GM19372 (cell line): ENCODE measurements at regions not wholly inside any gene's neighbourhood (a gene's known extent, or its start where the extent isn't known, plus 50 kb on each side); places are given as distances from the start of the nearest gene placed in this dataset.
"Not testable (repeated sequence)": the region's sequence is repeated elsewhere in the genome, so short reads cannot be mapped to it uniquely, and the experiment has no call there.

Source experiments
- ATAC-seq: cut with Tn5 transposase; IDR thresholded peaks from one replicate; pipeline ENCODE4 v1.9.1; 2021; ENCODE audit warnings: mild to moderate bottlenecking, low read depth, moderate library complexity; ENCODE audit not compliant: unreplicated experiment

DNA sequence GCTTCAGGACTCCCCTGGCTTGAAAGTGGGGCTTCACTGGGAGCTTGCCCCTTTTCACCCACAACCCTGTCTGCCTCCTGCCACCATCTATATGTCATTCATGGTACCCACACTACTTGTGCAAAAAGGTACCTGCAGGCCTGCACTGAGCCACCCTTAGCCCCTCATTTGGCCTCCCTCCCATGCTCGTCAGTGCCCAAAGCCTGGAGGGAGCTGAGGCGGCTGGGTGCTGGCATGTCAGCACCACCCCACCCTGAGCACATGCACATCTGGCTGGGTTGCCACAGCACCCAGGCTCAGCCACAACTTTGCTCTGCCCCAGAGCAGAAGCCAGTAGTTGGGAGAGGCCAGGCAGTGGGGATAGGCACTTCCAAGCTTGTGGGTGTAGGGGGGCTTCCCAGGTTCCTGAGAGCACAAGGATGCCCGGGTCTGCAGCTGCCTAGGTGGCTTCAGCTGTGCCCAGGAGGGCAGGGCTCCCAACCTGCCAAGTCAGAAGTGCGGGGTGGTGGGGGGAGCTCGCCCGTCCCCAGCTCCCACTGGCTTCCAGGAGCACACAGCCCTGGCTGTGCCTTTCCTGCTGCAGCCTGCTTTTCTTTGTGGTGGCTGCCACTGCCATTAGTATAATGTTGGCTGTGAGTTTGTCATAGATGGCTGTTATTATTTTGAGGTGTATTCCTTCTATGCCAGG lies 1054.6 kb upstream of the EPHA6 start:
- ATAC-seq = no peak

DNA sequence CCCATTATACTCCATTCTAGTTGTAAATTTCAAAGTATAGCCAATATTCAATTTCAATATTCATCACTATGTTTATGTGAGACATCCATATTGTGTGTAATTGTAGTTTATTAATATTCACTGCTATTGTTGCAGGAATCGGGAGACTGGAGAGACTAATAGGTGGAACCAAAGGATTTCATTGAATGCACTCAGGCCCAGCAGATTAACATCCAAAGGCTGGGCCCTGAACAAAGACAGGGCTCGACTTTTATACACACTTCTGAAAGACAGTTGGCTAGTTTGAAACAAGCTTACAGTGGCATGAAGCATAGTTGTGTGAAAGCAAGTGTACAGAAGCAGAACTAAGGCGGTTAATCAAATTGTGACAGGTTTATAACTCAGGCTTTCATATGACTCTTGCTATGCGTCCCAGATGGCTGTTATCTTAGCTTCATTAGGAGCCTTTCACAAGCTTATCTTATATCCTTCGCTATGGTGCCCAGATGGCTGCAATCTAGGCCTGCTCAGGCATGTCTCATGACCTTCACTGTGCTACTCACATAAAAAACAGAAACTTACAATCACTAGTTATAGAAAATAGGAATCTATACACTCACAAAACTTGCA lies 1038.8 kb upstream of the EPHA6 start:
- no peak for ATAC-seq

DNA sequence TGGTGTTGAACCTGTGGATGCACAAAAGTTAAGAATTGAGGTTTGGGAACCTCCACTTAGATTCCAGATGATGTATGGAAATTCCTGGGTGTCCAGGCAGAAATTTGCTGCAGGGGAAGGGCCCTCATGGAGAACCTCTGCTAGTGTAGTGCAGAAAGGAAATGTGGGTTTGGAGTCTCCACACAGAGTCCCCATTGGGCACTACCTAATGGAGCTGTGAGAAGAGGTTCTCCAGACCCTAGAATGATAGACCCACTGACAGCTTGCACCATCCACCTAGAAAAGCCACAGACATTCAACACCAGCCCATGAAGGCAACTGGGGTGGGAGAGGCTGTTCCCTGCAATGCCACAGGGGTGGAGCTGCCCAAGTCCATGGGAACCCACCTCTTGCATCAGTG lies 1032.8 kb upstream of the EPHA6 start:
- no peak for ATAC-seq

DNA sequence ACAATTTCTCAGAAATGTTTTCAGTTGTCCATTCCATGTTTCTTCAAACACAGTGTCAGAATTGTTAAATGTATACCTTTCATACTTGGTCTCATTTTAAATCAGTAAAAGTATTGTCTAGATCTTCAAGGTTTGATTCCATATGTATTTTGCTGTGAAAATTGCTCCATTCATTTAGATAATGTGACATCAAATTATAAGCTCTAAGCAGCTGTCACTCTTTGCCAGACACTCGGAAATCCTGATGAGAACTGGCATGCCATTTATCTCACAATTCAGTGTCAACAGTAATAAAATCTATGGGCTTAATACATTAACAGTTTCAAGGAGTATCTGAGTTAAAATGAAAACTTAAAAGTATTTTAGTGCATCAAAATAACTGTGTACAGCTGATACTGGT lies 1025.3 kb upstream of the EPHA6 start:
- ATAC-seq = no peak

DNA sequence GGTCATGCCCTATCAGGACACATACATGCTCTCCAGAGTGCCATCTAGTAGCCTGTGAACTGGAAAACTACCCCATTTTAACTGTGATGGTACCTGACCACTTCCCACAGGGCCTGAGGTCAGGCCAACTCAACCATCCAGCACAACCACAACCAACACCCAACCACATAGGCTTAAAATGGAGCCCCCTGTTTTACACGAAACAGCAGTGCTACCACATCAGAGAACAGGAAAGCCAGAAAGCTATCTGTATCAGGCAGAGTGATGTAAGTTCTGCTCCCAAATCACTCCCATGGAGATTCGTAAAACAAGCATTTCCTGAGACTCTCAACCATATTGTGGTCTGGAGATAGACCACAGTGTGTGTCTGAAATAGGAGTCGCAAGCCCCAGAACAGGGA lies 1017.3 kb upstream of the EPHA6 start:
- ATAC-seq = no peak

DNA sequence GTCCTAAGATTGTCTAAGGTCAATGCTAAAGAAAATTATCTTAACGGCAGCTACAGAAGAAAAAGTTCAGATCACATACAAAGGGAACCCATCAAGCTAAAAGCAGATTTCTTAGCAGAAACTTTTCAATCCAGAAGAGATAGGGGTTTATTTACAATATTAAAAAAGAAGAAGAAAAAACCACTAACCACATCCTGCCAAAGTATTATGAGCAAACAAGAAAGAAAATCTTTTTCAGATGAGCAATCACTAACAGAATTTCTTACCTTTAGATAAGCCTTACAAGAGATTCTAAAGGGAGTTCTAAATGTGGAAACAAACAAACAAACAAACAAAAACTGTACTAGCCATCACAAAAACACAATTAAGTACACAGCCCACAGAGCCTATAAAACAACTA lies 1015.8 kb upstream of the EPHA6 start:
- no peak for ATAC-seq

DNA sequence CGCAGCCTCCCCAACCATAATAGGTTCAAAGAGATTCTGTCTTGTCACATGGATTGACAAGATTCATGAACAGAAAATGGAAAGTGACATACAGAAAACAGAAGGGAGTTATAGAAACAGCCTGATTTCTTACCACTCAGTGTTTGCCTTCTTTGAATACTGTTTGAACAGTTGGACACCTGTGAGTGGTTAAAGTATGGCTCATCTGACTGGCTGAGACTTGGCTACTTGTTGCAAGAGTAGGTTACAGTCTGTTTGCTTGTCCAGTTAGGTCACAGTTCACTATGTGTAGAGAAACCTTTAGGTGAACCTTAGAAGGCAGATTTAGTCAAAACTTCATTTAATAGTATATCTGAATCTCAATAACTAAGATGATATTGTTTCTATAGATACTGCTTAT lies 1003.9 kb upstream of the EPHA6 start:
- no peak for ATAC-seq

DNA sequence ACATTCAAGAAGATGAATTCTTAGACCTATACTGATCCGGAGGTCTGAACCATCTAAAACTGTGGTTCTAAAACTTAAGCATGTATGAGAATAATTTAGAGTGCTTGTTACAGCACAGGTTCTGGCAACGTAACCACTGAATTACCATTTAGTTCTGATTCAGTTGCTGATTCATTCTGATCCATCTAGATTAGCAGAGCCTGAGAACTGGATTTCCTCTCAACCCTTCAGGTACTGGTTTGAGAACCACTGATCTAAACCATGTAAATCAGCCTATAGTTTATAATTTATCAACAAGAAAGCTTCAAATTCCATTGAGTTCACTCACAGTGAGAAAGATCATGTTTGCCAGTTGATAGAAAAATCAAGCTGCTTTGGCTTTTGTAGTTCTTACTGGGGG lies 1001.1 kb upstream of the EPHA6 start:
- no peak for ATAC-seq

DNA sequence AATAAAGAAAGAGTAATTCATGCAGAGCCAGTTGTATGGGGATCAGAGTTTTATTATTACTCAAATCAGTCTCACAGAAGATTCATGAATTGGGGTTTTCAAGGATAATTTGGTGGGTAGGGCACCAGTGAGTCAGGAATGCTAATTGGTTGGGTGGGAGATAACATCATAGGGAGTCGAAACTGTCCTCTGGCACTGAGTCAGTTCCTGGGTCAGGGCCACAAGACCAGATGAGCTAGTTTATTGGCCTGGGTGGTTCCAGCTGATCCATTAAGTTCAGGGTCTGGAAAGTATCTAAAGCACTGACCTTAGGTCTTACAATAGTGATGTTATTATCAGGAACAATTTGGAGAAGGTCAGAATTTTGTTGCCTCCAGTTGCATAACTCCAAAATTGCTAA lies 998.6 kb upstream of the EPHA6 start:
- no peak for ATAC-seq

DNA sequence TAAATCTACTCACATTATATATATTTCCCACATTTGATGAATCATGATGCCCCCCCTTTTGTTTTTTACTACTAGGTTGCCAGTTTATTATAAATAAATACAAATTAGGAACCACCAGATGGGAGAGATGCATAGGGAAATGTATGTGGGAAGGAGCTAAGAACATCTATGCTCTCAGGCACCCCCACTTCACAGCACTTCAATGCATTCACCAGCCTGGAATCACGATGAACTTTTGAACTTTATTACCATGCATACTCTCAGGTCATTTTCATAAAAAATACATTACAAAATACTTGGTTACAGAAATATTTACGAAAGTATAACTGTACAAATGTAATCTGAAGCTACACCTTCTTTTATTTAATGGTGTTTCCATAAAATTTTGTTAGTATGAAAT lies 988.0 kb upstream of the EPHA6 start:
- ATAC-seq = no peak

DNA sequence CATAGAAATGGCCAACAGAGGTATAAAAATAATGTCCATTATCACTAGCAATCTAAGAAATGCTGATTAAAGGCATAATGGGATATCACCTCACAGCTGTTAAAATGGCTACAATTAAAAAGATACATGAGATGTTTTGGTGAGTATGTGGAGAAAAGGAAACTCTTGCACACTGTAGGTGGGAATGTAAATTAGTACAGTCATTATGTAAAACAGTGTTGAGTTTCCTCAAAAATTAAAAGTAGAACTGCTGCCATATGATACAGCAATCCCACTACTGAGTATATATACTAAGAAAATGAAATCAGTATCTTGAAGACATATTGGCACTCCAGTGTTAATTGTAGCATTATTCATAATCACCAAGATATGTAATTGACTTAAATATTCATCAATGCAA lies 982.2 kb upstream of the EPHA6 start:
- no peak for ATAC-seq

DNA sequence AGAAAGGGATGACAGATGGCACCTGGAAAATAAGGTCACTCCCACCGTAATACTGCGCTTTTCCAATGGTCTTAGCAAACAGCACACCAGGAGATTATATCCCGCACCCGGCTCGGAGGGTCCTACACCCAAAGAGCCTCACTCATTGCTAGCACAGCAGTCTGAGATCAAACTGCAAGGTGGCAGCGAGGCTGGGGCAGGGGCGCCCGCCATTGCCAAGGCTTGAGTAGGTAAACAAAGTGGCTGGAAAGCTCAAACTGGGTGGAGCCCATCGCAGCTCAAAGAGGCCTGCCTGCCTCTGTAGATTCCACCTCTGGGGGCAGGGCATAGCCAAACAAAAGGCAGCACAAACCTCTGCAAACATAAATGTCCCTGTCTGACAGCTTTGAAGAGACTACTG lies 953.8 kb upstream of the EPHA6 start:
- not testable (repeated sequence) for ATAC-seq

DNA sequence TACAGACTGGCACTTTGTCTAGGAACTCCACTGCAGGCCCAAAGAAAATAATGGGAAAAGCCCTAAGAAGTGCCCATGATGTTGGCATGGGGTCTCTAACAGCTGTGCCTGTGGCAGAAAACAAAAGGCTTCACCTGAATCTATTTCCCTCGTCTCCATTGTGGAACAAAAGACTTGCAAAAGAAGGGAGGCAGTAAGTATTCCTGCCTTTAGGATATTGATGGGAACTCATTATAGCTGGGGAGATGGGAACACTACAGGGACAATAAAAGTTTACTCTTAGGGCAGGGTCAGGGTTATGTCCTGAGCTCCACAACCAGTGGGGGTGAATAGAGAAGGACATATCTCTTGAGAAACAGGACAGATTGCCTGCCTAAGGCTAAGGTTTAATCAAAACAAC lies 930.6 kb upstream of the EPHA6 start:
- no peak for ATAC-seq

DNA sequence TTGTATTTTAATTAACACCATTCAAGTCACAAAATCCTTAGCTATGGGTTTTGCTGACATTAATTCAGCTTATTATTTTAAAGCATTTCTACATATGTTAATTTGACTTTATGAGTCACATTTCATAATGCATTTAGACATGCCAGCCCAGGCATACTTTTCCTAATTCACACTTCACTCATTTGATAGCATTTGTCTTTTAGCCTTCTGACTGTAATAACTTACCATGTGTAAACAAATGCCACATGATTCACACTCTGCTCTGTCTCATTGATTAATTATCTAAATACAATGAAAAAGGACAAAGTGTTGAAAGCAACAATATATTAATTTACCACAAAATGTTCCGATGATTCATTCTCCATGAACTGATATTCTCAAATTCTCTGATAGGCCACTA lies 927.8 kb upstream of the EPHA6 start:
- no peak for ATAC-seq

DNA sequence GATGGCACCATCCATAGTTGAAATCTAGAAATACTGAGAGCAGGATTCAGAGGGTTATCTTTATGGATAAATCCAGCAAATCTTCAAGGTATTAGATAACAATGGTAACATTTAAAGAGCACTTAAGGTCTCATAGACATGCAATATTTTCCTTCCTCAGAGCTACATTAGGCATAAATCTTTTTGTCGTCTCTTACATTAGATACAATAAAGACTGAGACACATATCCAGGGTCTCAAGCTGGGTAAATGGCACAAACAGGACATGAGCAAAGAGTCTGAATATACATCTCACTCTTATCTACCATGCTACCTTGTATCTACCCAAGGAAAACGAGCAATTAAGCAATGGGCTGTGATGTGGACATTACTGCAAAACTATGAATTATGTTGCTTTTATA lies 927.3 kb upstream of the EPHA6 start:
- no peak for ATAC-seq

DNA sequence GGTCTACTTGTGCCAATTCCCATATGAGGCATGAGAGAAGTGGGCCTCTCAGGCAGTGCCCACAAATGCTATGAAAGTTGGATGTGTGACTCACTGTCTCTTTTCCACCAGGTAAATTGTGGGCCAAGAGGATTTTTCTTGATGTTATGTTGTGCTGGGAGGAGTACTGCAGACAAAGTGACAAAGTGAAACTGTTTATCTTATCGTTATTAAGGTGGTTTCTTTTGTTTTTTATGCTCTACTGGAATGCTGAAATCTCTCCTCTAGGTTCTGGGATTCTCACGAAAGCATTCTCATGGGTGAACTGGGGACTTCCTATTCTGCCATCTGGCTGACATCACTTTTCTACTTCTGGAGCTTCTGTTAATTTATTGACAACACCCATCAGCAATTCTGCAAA lies 919.6 kb upstream of the EPHA6 start:
- ATAC-seq = no peak

DNA sequence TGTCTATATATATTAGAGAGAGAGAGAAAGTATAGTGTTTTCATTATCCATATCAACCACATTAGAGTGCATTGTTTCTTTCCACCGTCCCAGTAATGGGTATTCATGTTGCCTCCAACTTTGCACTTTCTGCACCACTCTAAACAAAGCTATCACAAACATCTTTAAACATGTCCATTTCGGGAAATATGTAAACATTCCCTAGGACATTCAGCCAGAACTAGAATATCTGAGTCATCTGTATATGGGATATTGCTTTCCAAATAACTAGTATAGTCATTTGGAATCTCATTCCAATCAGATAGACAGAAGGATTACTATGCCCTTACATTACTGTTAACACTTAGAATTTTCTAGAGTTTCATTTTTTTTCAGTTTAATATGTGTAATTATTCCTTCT lies 914.9 kb upstream of the EPHA6 start:
- ATAC-seq = no peak

DNA sequence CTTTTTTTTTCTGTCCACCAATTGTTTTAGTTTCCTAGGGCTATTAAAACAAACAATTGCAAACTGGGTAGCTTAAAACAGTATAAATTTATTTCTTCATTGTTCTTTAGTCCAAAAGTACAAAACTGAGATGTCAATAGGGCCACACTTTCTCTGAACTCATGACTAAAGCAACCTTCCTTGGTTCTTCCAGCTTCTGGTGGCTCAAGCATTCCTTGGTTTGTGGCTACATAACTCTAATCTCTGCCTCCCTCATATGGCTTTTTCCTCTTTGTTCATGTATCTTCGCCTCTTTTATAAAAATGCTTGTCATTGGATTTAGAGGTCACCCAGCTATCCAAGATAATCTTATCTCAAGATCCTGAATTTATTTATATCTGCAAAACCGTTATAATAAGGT lies 914.5 kb upstream of the EPHA6 start:
- ATAC-seq = no peak

DNA sequence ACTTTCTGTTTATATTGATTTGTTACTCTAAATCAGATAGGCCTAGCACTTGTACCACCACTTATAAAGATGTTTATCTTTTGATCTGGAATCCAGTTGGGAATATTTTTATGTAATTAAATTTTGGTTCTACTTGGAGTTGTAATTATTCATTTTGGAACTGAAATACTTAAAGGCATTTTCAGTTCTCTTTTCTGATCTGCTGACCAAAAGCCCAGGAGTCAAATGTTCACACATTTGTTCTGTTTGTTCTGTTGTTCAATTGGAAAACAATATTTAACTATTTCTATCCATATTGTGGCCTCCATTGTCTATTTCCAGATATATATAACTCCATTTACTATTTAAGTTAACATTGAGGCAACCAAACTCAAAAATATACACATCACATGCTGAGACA lies 912.4 kb upstream of the EPHA6 start:
- ATAC-seq = no peak

DNA sequence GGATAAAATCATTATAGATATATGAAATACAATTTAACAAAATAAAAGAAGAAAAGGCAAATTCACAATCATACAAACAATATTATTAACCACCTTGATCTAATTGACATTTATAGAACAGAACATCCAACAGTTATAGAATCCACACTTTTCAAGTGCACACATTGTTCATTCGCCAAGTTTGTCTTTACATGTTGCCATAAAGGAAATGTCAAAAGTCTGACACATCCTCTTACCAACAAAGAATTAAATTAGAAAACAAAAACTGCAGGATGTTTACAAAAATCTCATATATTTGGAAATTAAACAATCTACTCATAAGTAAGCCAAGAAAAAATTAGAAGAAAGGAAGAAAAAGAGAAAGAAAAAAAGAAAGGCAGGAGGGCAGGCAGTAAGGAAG lies 909.2 kb upstream of the EPHA6 start:
- no peak for ATAC-seq

DNA sequence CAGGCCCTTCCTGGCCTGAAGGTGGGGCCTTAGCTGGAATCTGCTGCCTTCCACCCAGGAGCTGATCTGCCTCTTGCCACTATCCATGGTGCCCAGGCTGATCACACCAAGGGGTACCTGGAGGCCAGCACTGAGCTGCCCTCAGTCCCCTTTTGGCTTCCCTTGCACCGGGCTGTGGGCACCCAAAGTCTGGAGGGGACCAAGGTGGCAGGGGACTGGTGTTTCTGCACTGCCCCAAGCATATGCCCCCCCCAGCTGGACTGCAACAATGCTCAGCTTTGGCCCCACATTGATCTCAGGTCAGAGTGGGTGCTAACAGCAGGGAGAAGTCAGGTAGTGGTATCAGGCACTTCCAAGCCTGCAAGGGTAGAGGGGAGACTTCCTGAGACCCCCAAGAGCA lies 902.6 kb upstream of the EPHA6 start:
- ATAC-seq = no peak

DNA sequence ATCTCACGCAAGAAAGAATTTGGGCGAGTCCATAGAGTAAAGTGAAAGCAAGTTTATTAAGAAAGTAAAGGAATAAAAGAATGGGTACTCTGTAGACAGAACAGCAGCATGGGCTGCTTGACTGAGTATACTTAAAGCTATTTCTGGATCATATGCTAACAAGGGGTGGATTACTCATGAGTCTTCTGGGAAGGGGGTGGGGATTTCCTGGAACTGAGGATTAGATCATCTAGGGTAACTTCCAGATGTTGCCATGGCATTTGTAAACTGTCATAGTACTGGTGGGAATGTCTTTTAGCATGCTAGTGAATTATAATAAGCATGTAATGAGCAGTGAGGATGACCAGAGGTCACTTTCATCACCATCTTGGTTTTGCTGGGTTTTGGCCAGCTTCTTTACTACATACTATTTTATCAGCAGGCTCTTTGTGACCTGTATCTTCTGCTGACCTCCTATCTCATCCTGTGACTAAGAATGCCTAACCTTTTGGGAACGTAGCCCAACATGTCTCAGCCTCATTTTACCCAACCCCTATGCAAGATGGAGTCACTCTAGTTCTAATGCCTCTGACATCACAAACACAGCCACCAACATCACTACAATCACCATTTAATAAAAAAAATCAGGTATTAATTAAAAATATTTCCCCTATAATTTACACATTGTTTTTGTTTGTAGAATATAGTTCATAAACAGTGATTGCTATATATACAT lies 890.7 kb upstream of the EPHA6 start:
- ATAC-seq = no peak
